Activated CD4-positive, CD25-positive, alpha-beta regulatory T cell treated with anti-CD3 and anti-CD28 coated beads, Interleukin-2, amount 50 U/mL, for 16 hours (primary cell): ENCODE measurements at regions not wholly inside any gene's neighbourhood (a gene's known extent, or its start where the extent isn't known, plus 50 kb on each side); places are given as distances from the start of the nearest gene placed in this dataset.
"Not testable (repeated sequence)": the region's sequence is repeated elsewhere in the genome, so short reads cannot be mapped to it uniquely, and the experiment has no call there.

ENCODE experiments used
- DNase-seq: peaks from one replicate; pipeline ENCODE4 v3.0.0-alpha.2; 2020; ENCODE audit warnings: low read depth, low spot score

DNA sequence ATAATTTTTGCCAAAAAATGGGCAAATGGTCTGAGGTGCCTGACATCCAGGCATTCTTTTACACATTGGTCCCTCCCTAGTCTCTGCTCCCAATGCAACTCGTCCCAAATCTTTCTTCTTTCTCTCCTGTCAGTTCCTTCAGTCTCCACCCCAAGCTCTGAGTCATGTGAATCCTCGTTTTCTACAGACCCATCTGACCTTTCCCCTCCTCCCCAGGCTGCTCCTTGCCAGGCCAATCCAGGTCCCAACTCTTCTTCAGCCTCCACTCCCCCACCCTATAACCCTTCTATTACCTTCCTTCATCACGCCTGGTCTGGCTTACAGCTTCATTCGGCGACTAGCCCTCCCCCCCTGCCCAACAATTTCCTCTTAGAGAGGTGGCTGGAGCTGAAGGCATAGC, 55.3 kb downstream of the BBS10 start:
- not testable (repeated sequence) for DNase-seq

GRCh38 chr12:76292305-76292704, 55.9 kb downstream of the BBS10 start:
- not testable (repeated sequence) for DNase-seq

- DNase-seq = no peak
Measured at GRCh38 chr12:76290963-76291859, 57.0 kb downstream of the BBS10 start.

- DNase-seq = no peak
Measured at GRCh38 chr12:76288218-76288617, 60.0 kb downstream of the BBS10 start.

GRCh38 chr12:76284816-76285750, 63.1 kb downstream of the BBS10 start:
- no peak for DNase-seq

DNA sequence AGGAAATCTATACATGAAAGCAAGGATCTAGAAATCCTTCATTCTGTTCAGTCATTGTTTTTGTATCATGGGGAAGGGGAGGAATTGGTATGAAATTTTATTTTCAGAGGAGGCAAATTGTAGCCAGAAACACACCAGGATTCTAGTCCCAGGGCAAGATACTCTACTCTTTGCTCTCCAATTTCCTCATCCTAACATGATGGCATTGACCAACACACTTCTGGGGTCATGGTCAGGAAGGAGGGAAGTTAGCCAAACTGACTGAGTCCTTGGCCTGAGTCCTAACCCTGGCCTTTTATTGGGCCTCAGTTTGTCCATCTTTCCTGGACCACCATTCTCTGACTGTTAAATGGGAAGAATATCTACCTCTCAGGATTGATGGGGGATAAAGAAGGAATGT, 65.5 kb downstream of the BBS10 start:
- no peak for DNase-seq

GRCh38 chr12:76277480-76277879, 70.7 kb downstream of the BBS10 start:
- DNase-seq = no peak

GRCh38 chr12:76276499-76277151, 71.6 kb downstream of the BBS10 start:
- DNase-seq = no peak

DNA sequence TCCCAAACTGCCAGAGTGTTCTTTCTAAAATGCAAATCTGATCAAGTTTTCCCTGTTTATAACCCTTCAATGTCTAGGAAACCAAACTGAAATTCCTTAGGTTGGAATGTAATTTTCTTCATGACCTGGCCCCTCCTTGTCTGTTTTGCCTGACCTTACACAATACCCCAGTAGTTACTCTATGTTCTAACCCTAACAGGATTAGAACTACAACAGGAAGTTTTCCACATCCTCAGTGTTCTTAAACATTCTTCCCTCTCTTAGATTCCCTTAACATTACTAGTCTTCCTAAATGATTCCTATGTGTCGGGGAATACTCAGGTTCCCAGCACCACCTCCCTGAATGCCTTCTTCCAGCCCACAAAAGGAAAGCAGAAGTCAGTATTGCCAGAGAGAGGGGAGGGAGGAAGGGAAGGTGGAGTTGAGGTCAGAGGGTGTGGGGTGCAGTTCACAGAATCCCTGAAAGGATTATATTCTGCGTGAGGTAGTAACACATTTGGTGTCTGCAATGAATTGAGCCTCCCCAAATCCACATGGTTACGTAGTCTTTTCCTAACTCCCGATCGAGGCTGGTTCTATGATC, 72.6 kb downstream of the BBS10 start:
- DNase-seq = no peak

DNA sequence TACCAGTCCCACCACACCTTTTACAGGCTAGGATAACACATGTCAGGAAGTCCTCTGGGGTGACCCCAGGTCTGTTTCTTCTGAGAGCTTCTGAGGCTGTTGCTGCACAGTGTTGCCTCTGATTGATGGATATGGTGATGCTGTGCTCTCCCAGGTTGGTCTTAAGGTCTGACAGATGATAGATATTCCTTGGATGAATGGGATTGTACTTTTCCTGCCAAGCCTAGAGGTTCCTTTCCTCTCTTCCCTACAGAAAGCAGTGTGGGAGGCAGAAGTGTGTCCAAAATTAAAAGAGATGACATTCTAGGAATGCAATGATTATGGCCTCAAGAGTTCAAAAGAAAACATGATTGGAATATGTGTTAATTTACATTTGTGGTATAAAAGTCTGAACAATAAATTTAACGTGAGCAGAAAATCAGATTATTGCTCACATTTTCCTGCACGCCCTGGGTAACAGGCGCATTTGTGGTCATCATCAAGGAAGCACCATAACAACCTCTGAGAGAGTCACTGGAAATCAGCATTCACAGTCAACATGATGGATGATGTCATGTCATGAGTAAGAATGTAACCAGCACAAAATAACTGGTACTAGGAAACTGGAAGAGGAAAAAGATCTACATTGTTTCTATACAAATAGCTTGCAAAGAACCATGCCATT, 73.7 kb downstream of the BBS10 start:
- DNase-seq = no peak

DNA sequence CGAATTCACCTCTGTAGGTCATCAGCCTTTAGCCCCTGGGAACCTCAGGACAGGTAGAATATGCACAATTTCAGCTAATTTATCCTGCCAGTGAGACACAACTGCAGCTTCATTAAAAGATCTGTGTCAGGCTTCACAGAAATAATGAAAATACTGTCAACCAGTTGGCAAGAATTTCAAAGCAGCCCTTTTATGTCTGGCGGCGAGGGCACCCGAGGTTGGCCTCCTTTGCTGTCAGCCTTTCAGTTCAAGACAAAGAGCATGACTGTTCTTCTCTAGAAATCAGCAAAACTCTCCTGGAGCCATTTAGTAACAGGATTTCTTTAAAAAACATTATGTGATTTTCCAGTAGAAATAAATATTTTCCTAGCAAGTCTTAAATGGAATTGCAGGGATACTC, 75.9 kb downstream of the BBS10 start:
- no peak for DNase-seq

- no peak for DNase-seq
Measured at GRCh38 chr12:76270657-76271358, 77.4 kb downstream of the BBS10 start.

GRCh38 chr12:76268267-76268666, 79.9 kb downstream of the BBS10 start:
- DNase-seq = no peak

GRCh38 chr12:76266797-76267196, 81.4 kb downstream of the BBS10 start:
- DNase-seq = no peak

DNA sequence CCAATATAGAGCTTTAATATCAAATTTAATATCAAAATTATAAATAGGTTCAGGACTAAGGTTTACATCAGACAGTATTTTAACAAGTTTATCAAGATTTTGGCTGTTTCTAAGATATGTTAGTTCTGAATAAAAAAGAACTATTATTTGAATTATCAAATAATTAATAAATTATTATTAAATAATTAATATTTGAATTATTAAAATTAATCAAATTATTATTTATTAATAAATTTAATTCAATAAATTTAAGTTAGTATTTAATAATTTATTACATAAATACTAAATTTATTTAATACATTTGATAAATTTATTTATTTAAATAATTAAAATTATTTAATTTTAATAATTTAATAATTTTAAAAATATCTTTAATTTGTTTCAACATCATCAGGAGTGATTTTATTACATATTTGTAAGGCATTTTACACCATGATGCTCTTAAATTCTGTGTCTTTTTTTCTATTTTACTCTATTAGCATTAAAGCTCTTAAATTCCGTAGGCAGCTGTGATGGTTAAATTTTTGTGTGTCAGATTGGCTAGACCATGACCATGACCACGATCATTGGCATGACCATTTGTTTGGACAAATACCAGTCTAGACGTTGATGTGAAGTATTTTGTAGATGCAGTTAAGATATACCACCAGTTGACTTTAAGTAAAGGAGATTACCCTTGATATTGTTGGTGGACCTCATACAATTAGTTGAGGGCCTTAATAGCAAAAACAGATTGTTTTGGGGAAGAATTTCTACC, 82.6 kb downstream of the BBS10 start:
- DNase-seq = no peak

- DNase-seq = no peak
Measured at GRCh38 chr12:76264611-76265012, 83.6 kb downstream of the BBS10 start.

GRCh38 chr12:76263696-76264095, 84.5 kb downstream of the BBS10 start:
- no peak for DNase-seq

GRCh38 chr12:76260390-76260748, 87.8 kb downstream of the BBS10 start:
- no peak for DNase-seq

- DNase-seq = no peak
Measured at GRCh38 chr12:76259660-76260389, 88.4 kb downstream of the BBS10 start.
